Prostate gland (tissue), 2 donors: ENCODE measurements at regions not wholly inside any gene's neighbourhood (a gene's known extent, or its start where the extent isn't known, plus 50 kb on each side); places are given as distances from the start of the nearest gene placed in this dataset.

Experiments
- CTCF ChIP-seq, 4 experiments: fragments of 200-600 bp in 2 of 4; fragments of 450-650 bp in 2 of 4; sonication (generic) in 2 of 4; IDR thresholded peaks; 1 replicate in 3 of 4; 2 replicates in 1 of 4; pipeline ENCODE4 v1.5.1; 2016 to 2019; ENCODE audit warnings: antibody characterized with exemption in 4 of 4, mild to moderate bottlenecking in 2 of 4, moderate library complexity in 2 of 4
- POLR2AphosphoS5 ChIP-seq: sonication (generic); formaldehyde crosslinking; IDR thresholded peaks from one replicate; pipeline ENCODE4 v1.6.1; 2017; ENCODE audit warnings: antibody characterized with exemption

GRCh38 chr20:10924644-10925201 is 250.9 kb upstream of the JAG1 start:
- TF ChIP-seq CTCF (IDR thresholded peaks at IDR 0.05) = no peak
- TF ChIP-seq POLR2AphosphoS5 = peak; percentile 44
